OCI-LY1 (cell line): ENCODE measurements at regions not wholly inside any gene's neighbourhood (a gene's known extent, or its start where the extent isn't known, plus 50 kb on each side); places are given as distances from the start of the nearest gene placed in this dataset.

ENCODE experiments used
- H2AFZ ChIP-seq: fragments of 200-600 bp; sonication (generic), shearing (Covaris generic); 2 replicates; pipeline ENCODE4 v1.6.0; 2014; ENCODE audit warnings: antibody characterized with exemption, mild to moderate bottlenecking, low read length
- H3F3A ChIP-seq: fragments of 200-600 bp; sonication (generic), shearing (Covaris generic); 2 replicates; pipeline ENCODE4 v1.6.0; 2014; ENCODE audit warnings: mild to moderate bottlenecking, antibody characterized with exemption, low read length, moderate library complexity; ENCODE audit not compliant: insufficient read depth
- H3K27ac ChIP-seq: fragments of 200-600 bp; sonication (generic); 2 replicates; pipeline ENCODE4 v1.5.1; 2014; ENCODE audit warnings: low read length, mixed run types, mild to moderate bottlenecking, low read depth; ENCODE audit not compliant: poor library complexity, severe bottlenecking
- H3K27me3 ChIP-seq: fragments of 200-600 bp; sonication (generic); 2 replicates; pipeline ENCODE4 v1.6.0; 2014; ENCODE audit warnings: antibody characterized with exemption, mild to moderate bottlenecking, low read length, moderate library complexity; ENCODE audit not compliant: insufficient read depth
- H3K36me3 ChIP-seq: fragments of 200-600 bp; sonication (generic); 2 replicates; pipeline ENCODE4 v1.6.1; 2014; ENCODE audit warnings: mild to moderate bottlenecking, antibody characterized with exemption, low read length, moderate library complexity, mixed read lengths; ENCODE audit not compliant: insufficient read depth
- H3K4me1 ChIP-seq: fragments of 200-600 bp; sonication (generic); 2 replicates; pipeline ENCODE4 v1.5.1; 2014; ENCODE audit warnings: mild to moderate bottlenecking, low read length, moderate library complexity; ENCODE audit not compliant: insufficient read depth, severe bottlenecking
- H3K4me2 ChIP-seq: fragments of 200-600 bp; sonication (generic), shearing (Covaris generic); 2 replicates; pipeline ENCODE4 v1.6.1; 2014; ENCODE audit warnings: low read length
- H3K4me3 ChIP-seq: fragments of 200-600 bp; sonication (generic); 2 replicates; pipeline ENCODE4 v1.5.1; 2014; ENCODE audit warnings: low read length, low read depth, mild to moderate bottlenecking, mixed read lengths; ENCODE audit not compliant: poor library complexity, severe bottlenecking
- H3K79me2 ChIP-seq: fragments of 200-600 bp; shearing (Covaris generic); 2 replicates; pipeline ENCODE4 v1.6.1; 2016; ENCODE audit warnings: mixed run types, low read length, mixed read lengths; ENCODE audit not compliant: insufficient read depth
- H3K9ac ChIP-seq: fragments of 200-600 bp; sonication (generic), shearing (Covaris generic); 2 replicates; pipeline ENCODE4 v1.6.1; 2014; ENCODE audit warnings: mild to moderate bottlenecking, low read length, mixed read lengths
- H3K9me2 ChIP-seq: fragments of 200-600 bp; sonication (generic), shearing (Covaris generic); 2 replicates; pipeline ENCODE4 v1.6.1; 2014; ENCODE audit warnings: low read depth, mild to moderate bottlenecking, low read length, mixed read lengths
- H3K9me3 ChIP-seq: fragments of 200-600 bp; shearing (Covaris generic); 2 replicates; pipeline ENCODE4 v1.6.1; 2014; ENCODE audit warnings: low read length, mixed read lengths
- H4K20me1 ChIP-seq: fragments of 200-600 bp; sonication (generic), shearing (Covaris generic); 2 replicates; pipeline ENCODE4 v1.6.0; 2016; ENCODE audit warnings: mild to moderate bottlenecking, low read length; ENCODE audit not compliant: insufficient read depth
- CTCF ChIP-seq: fragments of 200-600 bp; sonication (generic), shearing (Covaris generic); IDR thresholded peaks from 2 replicates; pipeline ENCODE4 v1.5.1; 2017; ENCODE audit warnings: mild to moderate bottlenecking, antibody characterized with exemption, low read length, moderate library complexity, mixed read lengths
- EZH2 ChIP-seq: fragments of 200-600 bp; sonication (generic), shearing (Covaris generic); IDR thresholded peaks from 2 replicates; pipeline ENCODE4 v1.8.0; 2017; ENCODE audit warnings: borderline replicate concordance, mixed run types, mild to moderate bottlenecking, antibody characterized with exemption, low read length, moderate library complexity, mixed read lengths

- H3F3A ChIP-seq = no peaks in the 10 kb centered on the region
- no peak overlapping the region for H3K4me2 ChIP-seq
- H2AFZ ChIP-seq = no peak overlapping the region
- no peak overlapping the region for H3K4me3 ChIP-seq
- no peaks in the 10 kb centered on the region for H3K79me2 ChIP-seq
- H3K9ac ChIP-seq = no peak overlapping the region
- H3K9me3 ChIP-seq = no peaks in the 10 kb centered on the region
- no peaks in the 10 kb centered on the region for H4K20me1 ChIP-seq
- 0 out of 2 replicates have a peak, but pooled peaks cover 3% of the 10 kb centered on the region for H3K27me3 ChIP-seq
- no peaks in the 10 kb centered on the region for H3K36me3 ChIP-seq
- H3K27ac ChIP-seq = no peak overlapping the region
- no peaks in the 10 kb centered on the region for H3K4me1 ChIP-seq
- TF ChIP-seq CTCF = no peak
- no peak for TF ChIP-seq EZH2
- H3K9me2 ChIP-seq = no peaks in the 10 kb centered on the region
Observed at GRCh38 chr6:165972139-165972802, 195.4 kb downstream of the TBXT start.

GRCh38 chr6:165971202-165971601 lies 196.4 kb downstream of the TBXT start:
- no peak for TF ChIP-seq CTCF
- TF ChIP-seq EZH2 = no peak
- Histone ChIP-seq H3K9me2 (no peaks in the 10 kb centered on the region), H3K27ac (no peak overlapping the region), H3K4me1 (no peaks in the 10 kb centered on the region), H3K4me2 (no peak overlapping the region), H4K20me1 (no peaks in the 10 kb centered on the region), H2AFZ (no peak overlapping the region), H3K9me3 (no peaks in the 10 kb centered on the region), H3K9ac (no peak overlapping the region), H3K36me3 (no peaks in the 10 kb centered on the region), H3F3A (no peaks in the 10 kb centered on the region), H3K79me2 (no peaks in the 10 kb centered on the region), H3K4me3 (no peak overlapping the region), H3K27me3 (0 out of 2 replicates have a peak, but pooled peaks cover 3% of the 10 kb centered on the region)

- Histone ChIP-seq H3K4me1 (no peaks in the 10 kb centered on the region), H3F3A (no peaks in the 10 kb centered on the region), H3K27me3 (0 out of 2 replicates have a peak, but pooled peaks cover 3% of the 10 kb centered on the region), H3K9me3 (no peaks in the 10 kb centered on the region), H4K20me1 (no peaks in the 10 kb centered on the region), H3K36me3 (no peaks in the 10 kb centered on the region), H3K9ac (no peak overlapping the region), H3K27ac (no peak overlapping the region), H3K79me2 (no peaks in the 10 kb centered on the region), H2AFZ (no peak overlapping the region), H3K9me2 (no peaks in the 10 kb centered on the region), H3K4me2 (no peak overlapping the region), H3K4me3 (no peak overlapping the region)
- TF ChIP-seq CTCF (no peak), EZH2 (no peak)
Observed at GRCh38 chr6:165970001-165970400, 197.7 kb downstream of the TBXT start.
